ENCODE measurements at regions not wholly inside any gene's neighbourhood (a gene's known extent, or its start where the extent isn't known, plus 50 kb on each side); places are given as distances from the start of the nearest gene placed in this dataset.

DNA sequence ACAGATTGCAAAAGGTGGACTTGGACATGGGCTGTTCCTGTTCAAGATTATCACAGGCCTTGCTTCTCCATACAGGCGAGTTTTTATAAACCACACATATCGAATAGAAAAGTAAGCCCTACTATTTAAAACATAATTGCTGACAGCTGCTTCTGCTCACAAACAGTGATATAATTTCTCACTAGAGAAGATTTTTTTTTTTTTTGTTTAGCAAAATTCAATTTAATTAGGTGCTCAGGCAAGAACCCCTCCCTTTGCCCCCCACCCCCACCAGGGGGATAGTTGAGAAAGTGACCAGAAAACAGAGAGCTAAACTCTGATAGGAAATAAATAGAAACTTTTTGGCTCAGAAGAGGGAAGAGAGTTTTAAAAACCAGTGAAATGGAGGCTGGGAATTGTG, 132.8 kb upstream of the CRY1 start:
- no peak for DNase-seq

DNA sequence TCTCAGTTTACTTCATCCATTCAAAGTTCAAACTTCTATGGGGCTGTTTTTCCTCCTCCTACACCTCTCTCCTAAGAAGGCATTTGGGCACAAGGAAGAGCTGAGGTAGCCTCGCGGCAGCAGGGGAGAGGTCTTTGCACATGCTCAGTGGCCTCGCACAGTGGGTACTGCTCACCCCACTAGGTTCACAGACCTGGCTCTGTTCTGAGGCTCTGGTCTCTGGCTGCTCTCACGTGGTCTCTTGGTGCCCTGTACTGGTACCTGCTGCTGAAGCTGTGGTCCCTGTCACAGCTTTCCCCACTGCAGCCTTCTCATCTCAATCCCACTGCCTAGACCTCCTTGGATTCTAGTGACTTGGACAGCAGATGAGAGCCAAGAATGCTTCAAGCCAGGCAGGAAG, 134.7 kb upstream of the CRY1 start:
- no peak for DNase-seq

DNA sequence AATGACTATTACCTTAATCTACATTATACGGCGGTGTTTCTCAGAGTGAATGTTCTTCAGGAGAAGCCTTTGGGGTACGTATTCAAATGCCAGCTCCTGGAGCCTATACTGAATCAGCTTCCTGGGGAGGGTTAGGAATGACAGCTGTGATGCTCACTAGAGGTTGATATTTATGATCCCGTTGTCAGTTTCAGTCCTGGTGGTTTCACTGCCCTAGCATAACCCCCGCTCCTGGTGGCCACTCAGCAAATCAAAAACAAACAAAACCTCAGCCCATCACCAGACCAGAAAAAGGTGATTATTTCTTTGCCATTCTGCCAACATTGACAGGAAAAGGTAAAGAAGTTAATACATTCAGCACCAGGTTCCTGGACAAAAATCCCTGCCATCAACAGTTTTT, 136.5 kb upstream of the CRY1 start:
- DNase-seq: no peak

DNA sequence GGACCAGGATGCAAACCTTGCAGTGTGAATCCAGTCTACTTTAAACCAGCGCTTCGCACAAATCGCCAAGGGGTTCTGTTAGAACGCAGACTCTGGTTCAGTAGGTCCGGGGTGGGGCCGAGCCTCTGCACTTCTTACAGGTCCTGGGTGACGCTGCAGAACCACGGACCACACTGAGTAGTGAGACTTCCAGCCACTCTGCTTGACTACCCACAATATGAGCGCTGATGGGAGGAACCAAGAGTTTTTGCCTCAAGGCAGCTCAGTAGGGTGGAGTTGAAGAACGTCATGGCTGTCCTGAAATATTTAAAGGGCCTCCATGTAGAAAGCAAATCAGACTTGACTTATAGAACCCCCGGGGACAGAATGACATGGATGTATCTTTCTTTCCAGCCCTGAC, 138.0 kb upstream of the CRY1 start:
- DNase-seq: no peak

DNA sequence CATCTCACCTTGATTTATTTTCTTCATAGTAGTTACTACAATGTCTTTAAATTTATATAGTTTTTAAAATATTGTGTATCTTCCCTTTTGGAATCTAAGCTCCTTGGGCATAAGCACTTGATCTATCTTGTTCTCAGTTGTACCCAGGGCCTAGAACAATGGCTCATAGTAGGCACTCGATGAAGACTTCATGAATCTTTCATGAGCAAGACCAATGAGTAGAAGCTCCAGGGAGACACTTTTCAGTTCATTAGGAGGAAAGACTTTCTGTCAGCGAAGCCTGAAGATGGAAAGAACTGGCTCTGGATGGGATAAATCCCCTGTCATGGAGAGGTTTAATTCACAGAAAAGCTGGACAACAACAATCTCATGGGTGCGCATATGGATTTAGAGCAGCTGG, 140.2 kb upstream of the CRY1 start:
- no peak for DNase-seq

DNA sequence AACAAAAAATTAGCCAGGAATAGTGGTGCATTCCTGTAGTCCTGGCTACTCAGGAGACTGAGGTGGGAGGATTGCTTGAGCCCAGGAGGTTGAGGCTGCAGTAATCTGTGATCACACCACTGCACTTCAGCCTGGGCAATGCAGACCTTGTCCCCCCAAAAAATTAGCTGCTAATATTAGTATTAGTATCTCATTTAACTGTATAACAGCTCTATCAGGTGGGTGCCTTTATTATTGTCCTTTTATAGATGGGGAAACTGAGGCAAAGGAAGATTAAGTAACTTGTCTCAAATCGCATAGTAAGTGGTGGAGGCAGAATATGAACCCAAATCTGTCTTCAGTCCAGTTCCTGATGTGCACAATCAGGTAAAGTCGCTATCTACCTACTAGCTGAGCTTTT, 142.3 kb upstream of the CRY1 start:
- no peak for DNase-seq

DNA sequence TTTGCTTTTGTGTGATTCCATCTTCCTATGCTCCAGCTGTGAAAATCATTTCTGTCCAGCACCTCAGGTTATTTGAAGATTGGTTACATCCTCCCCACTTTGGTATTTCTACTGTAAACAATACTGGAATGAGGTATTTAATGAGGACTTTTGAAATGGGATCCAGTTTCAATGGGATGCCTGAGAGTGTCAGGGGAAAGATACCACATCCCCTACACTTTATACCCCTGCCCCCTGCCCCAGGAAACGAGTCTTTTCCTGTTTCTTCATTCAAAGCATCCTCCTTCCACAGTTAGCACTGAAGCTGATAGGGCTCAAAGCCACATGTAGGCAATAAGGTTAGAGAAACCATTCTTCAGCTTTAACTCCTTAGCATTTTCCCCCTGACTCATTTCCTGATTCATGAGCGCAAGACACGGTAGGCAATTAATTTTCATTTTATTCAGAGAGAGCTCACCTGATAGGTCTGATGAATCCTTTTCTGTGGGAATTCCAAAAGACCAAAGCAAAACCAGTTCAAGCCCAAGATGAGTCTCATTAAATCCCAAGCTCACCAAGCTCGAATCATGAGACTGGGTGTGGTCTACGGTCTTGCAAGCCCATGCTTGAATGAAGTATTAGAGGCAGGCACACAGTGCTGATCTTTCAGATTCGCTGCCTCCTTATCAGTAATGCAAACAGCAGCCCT, 143.6 kb upstream of the CRY1 start:
- no peak for DNase-seq

DNA sequence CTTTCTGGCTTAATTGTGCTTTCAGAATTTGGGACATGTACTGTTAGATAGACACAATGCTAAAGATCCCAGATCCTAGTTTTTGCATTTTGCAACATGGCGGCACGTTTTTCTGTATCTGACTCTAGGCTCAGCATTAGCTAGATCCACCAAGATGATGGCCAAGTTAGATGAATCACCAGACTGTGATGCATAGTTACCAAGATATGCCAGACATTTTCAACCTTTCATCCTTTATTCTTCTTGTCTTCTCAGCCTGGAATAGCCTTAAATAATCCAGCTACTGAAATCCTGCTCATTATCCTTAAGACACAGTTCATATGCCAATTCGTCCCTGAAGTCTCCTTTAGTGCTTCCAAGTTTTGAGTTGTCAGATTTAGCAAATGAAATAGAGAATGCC, 144.9 kb upstream of the CRY1 start:
- no peak for DNase-seq

DNA sequence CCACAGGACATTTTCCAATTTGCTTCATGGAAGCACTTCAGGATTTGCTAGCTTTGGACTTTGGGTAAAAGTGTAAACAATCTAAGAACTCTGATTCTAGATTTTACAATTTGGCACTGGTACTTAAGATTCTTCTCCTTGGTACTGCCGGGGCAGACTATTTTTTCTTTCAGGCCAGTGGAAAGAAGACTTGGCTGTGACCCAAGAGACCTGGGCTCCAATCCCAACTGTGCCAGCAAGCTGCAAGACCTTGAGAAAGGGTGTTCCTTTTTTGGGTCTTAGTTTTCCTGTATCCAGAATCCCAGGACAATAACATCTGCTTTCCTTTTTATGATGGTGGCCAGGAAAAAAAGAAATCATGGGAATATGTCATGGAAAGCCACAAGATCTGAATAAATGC, 148.1 kb upstream of the CRY1 start:
- DNase-seq: no peak

DNA sequence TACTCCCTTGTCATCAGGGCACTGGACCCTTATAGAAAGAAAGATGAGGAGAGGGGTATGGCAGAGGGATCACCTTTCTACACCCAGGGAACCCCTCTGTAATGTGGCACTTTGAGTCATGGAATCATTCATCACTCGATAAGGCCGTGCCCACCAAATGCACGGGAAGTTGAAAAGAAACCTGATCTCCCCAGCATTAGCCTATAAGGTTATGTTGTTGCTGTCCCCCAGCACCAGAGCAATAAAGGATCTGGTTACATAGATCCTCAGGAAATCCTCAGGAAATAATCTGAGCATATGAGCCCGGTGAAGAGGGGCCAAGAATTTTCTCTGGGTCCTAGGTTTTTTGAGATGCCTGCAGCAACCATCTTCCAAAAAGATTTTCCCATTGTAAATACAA, 148.8 kb upstream of the CRY1 start:
- DNase-seq: no peak

DNA sequence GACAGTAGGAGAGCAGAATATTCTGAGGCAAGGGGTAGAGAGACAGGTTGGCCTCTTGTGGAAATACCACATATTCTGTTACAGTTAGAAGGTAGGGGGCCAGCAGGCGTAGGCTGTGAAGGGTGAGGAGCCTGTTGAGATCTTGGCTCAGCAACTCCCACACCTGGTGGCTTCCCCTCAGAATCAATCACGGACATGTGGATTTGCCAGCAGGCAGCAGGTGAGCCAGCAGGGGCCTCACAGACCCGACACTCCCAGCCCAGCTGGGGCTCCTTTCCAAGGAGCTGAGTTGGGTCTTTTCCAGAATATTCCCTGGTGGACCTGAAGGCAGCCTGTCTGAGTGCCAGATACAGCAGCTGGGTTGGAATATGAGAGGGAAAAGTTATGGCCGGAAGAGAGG, 150.0 kb upstream of the CRY1 start:
- DNase-seq: no peak

DNA sequence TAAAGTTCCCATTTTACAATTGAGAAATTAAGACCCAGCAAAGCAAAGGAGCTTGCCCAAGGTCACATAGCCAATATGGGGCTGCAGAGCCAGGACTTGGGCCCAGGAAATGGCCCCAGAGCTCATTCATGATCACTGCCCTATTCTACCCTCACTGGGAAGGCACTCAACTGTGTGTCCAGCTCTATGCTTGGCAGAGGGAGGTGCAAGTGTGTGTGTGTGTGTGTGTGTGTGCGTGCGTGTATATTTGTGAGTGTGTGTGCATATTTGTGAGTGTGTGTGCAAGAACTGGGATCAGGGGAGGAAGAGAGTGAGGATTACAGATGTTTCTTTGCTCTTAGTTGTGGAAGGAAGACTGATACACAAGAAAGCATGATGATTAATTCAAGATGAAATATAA, 151.2 kb upstream of the CRY1 start:
- no peak for DNase-seq

DNA sequence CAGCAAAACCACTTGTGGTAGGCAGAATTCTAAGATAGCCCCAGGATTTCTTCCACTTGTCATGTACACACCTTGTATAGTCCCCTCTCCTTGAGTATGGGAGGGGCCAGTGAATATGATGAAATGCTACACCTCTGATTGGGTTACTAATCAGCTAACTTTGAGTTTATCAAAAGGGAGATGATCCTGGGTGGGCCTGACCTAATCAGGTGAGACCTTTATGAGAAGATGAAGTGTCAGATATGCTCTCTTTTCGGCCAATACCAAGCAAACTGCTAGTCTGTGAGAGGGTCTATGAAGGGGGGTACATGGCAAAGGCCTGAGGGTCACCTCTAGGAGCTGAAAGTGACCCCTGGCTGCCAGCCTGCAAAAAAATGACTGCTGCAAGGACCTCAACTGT, 154.3 kb upstream of the CRY1 start:
- no peak for DNase-seq

DNA sequence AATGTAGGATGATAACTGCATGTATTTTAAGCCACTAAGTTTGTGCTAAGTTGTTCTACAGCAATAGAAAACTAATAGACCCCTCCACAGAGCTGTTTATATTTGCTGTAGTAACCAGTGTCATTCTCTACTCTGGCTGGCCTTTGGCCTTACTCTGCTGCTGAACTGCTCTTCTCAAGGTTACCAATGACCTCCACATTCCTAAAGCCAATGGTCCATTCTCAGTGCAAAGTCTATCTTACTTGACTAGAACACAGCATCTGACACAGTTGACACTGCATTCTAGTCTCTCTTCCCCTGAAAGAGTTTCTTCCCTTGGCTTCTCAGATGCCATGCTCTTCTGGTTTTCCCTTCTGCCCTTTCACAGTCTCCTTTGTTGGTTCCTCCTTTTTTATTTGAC, 154.8 kb upstream of the CRY1 start:
- DNase-seq: no peak

DNA sequence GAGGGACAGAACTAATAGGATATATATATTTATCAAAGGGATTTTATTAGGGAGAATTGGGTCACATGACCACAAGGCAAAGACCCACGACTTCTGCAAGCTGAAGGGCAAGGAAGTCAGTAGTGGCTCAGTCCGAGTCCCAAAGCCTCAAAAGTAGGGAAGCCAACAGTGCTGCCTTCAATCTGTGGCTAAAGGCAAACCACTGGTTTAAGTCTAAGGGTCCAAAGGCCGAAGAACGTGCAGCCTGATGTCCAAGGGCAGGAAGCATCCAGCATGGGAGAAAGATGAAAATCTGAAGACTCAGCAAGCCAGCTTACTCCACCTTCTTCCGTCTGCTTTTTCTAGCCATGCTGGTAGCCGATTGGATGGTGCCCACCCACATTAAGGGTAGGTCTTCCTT, 157.9 kb upstream of the CRY1 start:
- no peak for DNase-seq

DNA sequence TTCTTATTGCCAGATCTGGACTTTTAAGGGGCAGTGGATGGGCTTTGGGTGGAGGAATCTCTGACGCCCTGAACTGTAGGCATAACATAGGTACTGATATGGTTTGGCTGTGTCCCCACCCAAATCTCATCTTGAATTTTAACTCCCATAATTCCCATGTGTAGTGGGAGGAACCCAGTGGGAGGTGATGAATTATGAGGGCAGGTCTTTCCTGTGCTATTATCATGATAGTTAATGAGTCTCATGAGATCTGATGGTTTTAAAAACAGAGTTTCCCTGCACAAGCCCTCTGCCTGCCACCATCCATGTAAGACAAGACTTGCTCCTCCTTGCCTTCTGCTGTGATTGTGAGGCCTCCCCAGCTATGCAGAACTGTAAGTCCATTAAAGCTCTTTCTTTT, 160.0 kb upstream of the CRY1 start:
- no peak for DNase-seq

DNA sequence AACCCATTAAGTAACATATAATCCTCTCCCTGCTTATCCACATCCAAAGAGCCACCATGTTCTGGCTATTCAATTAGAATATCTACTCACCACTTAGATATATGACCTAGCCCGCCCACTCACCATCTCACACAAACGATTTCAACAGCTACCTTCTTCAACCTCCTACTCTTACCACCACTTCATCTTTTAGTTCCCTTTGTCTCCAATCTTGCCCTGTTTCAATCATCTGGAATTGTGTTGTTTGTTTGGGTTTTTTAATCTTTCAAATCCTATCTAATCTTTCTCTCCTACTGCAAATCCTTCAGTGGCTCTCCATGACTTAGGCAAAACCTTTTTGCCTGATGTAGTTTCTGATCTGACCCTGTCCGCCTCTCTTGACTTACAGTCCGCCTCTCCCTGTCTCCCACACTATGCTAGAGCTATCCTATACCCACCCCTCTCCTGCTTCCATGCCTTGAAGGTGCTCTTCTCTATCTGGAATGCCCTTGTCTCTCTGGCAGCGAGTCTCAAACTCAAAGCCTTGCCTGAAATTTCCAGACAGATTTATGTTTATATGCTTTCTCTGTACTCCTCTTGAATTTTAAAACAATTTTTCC, 161.0 kb upstream of the CRY1 start:
- no peak for DNase-seq

DNA sequence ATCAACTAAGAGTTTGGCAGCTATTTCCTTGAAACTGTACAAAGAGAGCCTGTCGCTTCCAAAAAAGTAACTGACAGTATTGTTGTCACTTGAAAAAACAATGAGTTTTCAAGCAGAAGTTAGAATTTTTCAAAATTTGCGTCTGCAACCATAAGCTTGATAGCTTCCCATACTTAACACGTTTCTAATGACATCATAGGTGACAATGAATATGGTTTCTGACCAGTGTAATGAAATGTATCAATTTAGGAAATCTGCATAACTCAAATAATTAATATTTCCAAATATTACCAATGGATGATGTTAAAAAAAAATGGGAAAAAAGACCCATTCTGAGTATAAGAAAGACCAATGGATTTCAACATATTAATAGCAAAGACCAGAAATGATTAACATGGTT, 165.4 kb upstream of the CRY1 start:
- no peak for DNase-seq

DNA sequence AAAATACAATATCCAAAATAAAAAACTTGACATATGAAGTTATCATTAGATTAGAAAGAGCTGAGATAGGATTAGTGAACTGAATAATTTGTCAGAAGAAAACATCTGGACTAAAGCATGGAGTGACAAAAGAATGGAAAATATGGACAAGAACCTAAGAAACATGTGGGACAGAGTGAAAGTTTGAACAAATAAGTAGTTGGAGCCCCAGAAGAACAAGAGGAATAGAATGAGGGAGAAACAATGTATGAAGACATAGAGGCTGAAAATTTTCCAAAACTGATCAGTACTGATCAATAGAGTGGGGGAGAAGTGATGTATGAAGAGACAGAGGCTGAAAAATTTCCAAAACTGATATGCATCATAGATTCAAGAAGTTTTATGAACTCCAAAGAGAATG, 170.6 kb upstream of the CRY1 start:
- DNase-seq: no peak

DNA sequence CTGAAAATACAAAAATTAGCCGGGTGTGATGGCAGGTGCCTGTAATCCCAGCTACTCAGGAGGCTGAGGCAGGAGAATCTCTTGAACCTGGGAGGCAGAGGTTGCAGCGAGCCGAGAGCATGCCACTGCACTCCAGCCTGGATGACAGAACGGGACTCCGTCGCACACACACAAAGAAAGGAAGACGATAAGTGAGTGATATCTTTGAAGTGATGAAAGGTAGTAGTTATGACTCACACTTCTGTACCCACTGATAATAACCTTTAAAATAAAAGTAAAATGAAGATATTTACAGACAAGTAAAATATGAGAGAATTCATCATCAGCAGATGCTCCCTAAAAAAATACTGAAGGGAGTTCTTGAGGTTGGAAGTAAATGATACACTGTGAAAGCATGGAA, 171.3 kb upstream of the CRY1 start:
- DNase-seq: no peak

DNA sequence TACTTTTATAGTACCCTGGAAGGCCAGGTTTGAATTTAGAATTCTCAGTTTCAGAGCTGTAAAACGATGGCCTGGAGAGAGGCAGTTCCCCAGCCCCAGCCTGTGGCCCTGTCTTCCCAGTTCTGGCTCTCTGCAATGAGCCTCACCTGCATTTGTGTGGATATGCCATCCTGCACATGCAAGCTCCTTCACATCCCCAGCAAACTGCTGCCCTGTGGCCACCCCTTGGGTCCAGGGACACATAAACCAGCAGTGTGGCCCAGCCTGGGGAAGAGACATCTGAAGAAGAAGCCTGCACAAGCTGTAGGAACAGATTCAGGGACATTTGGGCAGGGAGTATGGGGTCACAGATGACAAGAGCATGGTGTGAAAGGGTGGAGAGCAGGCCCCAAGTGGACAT, 174.3 kb upstream of the CRY1 start:
- DNase-seq: no peak

DNA sequence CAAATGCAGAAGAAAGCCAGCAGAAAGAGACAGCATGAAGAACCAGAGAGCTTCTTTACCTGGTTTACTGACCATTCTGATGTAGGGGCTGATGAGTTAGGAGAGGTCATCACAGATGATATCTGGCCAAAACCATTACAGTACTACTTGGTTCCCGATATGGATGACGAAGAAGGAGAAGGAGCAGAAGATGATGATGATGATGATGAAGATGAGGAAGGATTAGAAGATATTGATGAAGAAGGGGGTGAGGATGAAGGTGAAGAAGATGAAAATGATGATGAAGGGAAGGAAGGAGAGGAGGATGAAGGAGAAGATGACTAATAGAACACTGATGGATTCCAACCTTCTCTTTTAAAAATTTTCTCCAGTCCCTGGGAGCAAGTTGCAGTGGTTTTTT, 178.2 kb upstream of the CRY1 start:
- no peak for DNase-seq

DNA sequence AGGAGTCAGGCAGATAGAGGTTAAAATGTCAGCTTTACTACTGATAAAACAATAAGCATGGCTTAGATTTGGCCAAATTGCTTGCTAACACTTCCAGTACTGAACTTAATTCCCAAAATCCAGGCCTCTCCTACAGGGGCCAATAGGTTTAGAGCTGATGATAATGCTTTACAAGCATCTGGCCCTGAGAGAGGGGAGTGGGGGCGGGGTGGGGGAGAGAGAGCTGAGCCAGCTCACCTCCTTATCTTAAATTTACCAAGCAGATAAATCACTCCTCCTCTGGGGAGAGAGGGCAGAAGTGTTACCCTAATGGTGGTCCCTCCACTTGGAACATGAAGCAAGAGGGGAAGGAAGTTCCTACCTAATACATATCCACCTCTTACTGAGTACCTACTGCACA, 182.2 kb upstream of the CRY1 start:
- no peak for DNase-seq

DNA sequence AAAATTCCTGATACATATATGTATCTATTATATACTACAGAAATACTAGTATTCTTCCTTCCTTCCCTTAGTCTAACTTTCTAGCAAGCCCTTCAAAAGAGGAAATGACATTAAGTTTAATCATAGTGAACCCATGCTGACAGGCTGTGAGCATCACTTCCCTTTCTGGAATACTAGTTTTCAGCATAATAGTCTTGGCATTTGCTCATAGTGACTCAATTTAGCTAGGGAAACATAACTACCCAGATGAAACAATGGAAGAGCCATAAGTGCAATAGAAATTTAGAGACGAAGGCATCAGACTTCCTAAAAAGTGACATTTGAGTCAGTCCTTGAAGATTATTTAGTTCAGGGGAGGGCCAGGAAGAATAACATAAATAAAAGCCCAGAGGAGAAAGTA, 184.5 kb upstream of the CRY1 start:
- DNase-seq: peak; percentile 69 to 81

DNA sequence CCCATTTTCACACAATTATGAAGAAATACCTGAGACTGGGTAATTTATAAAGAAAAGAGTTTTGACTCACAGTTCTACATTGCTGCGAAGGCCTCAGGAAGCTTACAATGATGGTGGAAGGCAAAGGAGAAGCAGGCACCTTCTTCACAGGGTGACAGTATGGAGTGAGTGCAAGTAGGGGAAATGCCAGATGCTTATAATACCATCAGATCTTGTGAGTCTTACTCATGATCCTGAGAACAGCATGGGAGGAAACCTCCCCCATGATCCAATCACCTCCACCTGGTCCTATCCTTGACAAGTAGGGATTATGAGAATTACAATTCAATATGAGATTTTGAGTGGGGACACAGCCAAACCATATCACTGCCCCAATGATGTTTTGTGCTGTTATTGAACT, 189.3 kb upstream of the CRY1 start:
- no peak for DNase-seq

Data from inflammatory macrophage (primary cell).